WTC11 (cell line): ENCODE measurements at regions not wholly inside any gene's neighbourhood (a gene's known extent, or its start where the extent isn't known, plus 50 kb on each side); places are given as distances from the start of the nearest gene placed in this dataset.

Source experiments
- ATAC-seq: fragments of 200-7000 bp; cut with Tn5 transposase; 2 replicates; pipeline ENCODE4 v1.10.0; 2021; ENCODE audit warnings: mild to moderate bottlenecking, moderate library complexity
- CTCF ChIA-PET: fragments of 300-600 bp; sonication (Branson Sonifier 250); formaldehyde crosslinking; loops from one replicate; lab custom pipeline; 2021; ENCODE audit warnings: antibody characterized with exemption; lab: Charles Lee
- POLR2A ChIA-PET: fragments of 350-600 bp; sonication (Branson Sonifier 250); formaldehyde crosslinking; loops from one replicate; lab custom pipeline; 2021; ENCODE audit warnings: antibody characterized with exemption; lab: Charles Lee
- DNase-seq: peaks from one replicate; pipeline ENCODE4 v3.0.0; 2021; ENCODE audit warnings: low spot score
- H3K27ac Mint-ChIP-seq: 2 replicates; pipeline ENCODE4 v1.8.0; 2021; ENCODE audit warnings: mixed read lengths
- H3K27me3 Mint-ChIP-seq: 2 replicates; pipeline ENCODE4 v1.8.0; 2021; ENCODE audit warnings: low read depth, mild to moderate bottlenecking, moderate library complexity, mixed read lengths
- H3K36me3 Mint-ChIP-seq: 2 replicates; pipeline ENCODE4 v1.8.0; 2021; ENCODE audit warnings: mixed read lengths
- H3K4me1 Mint-ChIP-seq: 2 replicates; pipeline ENCODE4 v1.8.0; 2022; ENCODE audit warnings: mixed read lengths
- H3K4me3 Mint-ChIP-seq: 2 replicates; pipeline ENCODE4 v1.8.0; 2021; ENCODE audit warnings: mild to moderate bottlenecking, moderate library complexity, mixed read lengths
- H3K9me3 Mint-ChIP-seq: 2 replicates; pipeline ENCODE4 v1.8.0; 2021; ENCODE audit warnings: mixed read lengths
- EMX1 ChIP-seq: fragments of 250-450 bp; sonication (Bioruptor Pico); IDR thresholded peaks from 2 replicates; pipeline ENCODE4 v1.8.0; 2021; ENCODE audit warnings: mild to moderate bottlenecking
- NR1H2 ChIP-seq: sonication (generic); formaldehyde crosslinking; IDR thresholded peaks from 2 replicates; pipeline ENCODE4 v1.9.0; 2021; ENCODE audit warnings: mild to moderate bottlenecking, moderate library complexity, missing genetic modification reagents
- TEAD4 ChIP-seq: sonication (generic); formaldehyde crosslinking; IDR thresholded peaks from 2 replicates; pipeline ENCODE4 v1.8.0; 2022; ENCODE audit warnings: mild to moderate bottlenecking, missing genetic modification reagents
- TP53 ChIP-seq: sonication (generic); formaldehyde crosslinking; IDR thresholded peaks from 2 replicates; pipeline ENCODE4 v1.8.1; 2023; ENCODE audit warnings: mild to moderate bottlenecking, missing genetic modification reagents
- TF ChIP-seq, protein P1 (sequence below): fragments of 250-450 bp; sonication (Bioruptor Pico); conservative IDR thresholded peaks from 2 replicates; pipeline ENCODE4 v1.9.0; 2021; ENCODE audit warnings: mild to moderate bottlenecking
- TF ChIP-seq, protein P2 (sequence below): sonication (generic); formaldehyde crosslinking; IDR thresholded peaks from 2 replicates; pipeline ENCODE4 v1.8.1; 2023; ENCODE audit warnings: mild to moderate bottlenecking, moderate library complexity, missing genetic modification reagents
- TF ChIP-seq, protein P3 (sequence below): sonication (generic); formaldehyde crosslinking; IDR thresholded peaks from 2 replicates; pipeline ENCODE4 v1.8.0; 2023; ENCODE audit warnings: missing genetic modification reagents, mild to moderate bottlenecking, borderline replicate concordance
- TF ChIP-seq, protein P4 (sequence below): sonication (generic); formaldehyde crosslinking; IDR thresholded peaks from 2 replicates; pipeline ENCODE4 v1.8.1; 2023; ENCODE audit warnings: mild to moderate bottlenecking, missing genetic modification reagents
- TF ChIP-seq, protein P5 (sequence below): fragments of 250-450 bp; sonication (Bioruptor Pico); IDR thresholded peaks from 2 replicates; pipeline ENCODE4 v1.9.0; 2021; ENCODE audit warnings: mild to moderate bottlenecking, borderline replicate concordance

DNA sequence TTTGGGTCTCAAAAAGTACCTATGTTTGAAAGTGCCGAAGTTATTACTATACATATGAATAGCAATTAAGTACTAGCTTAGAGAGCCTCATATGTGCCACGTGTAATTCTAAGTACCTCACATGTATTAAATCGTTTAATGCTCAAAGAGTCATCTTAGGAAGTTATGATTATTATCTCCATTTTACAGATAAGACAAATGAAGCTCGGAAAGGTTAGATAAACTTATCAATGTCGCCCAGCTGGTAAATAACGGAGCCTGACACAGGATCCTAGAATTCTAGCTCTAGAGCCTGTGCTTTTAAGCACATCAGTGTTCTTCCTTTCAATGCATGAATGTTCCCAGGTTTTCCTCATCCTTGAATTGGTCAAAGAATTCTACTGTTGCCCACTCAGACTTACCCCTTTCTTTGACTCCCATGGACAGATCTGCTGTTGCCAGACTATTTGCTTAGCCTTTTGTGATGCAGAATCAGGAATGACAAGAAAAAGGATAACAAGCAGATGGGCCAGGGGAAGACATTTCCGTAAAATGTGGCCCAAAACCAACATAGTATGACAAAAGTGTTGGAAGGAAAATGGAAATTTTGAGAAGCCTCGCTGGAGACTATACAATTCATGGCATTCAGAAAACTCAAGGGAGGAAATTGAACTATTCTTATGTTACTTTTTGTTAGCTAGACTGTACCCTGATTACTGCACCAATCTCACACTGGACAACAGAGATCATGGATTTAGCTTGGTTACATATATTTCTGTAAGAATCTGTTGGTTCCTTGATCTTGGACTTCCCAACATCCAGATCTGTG, 237.1 kb upstream of the CITED2 start:
- POLR2A ChIA-PET, result interaction anchor here (1.2 kb wide), 1 partner anchor 237 kb away, joined by 4 read pairs; the partner anchor contains the start of gene CITED2

DNA sequence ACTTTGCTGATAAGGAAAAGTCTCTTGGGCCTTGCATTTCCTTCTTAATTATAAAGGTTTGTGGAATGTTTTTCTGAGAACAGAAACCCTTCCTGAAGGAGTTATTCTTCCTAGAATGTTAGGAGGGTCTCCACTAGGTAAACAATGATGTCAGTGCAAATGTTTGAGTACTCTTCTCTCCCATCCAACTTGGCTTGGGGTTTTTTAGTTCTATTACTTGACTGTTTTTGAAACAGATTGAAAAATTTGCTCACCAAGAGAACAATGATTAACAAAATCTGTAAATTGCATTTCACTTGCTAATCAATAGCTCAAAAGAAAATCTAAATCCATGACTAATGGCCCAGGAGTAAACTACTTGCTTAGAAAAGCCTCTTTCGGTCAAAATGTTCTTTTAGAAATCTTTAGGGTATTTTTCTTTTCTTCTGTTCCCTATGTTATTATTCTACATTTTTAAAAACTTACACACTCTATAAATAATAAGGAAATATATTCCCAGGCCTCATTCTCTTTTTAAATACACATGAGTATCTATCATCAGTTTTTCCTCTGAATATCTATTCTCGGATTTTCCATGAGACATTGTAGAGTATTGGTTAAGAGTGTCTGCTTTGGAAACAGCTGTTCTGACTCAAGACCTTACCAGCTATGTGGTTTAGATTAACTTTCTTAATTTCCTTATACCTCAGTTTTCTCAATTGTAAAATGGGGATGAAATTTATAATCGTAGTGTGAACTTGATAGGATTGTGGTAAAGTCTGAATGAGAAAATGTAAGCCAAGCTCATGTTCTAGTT, 234.2 kb upstream of the CITED2 start:
- CTCF ChIA-PET, result no interaction called here
- H3K9me3 Mint-ChIP-seq, result peaks cover 10% of the 10 kb centered on the region
- DNase-seq, result no peak

More for the DNA sequence above, 237.1 kb upstream of the CITED2 start:
- ATAC-seq, result peak; percentile 87
- H3K9me3 Mint-ChIP-seq, result peaks cover 9% of the 10 kb centered on the region
- peak overlapping the region; percentile 82 for H3K27ac Mint-ChIP-seq
- TF ChIP-seq, protein P1, sequence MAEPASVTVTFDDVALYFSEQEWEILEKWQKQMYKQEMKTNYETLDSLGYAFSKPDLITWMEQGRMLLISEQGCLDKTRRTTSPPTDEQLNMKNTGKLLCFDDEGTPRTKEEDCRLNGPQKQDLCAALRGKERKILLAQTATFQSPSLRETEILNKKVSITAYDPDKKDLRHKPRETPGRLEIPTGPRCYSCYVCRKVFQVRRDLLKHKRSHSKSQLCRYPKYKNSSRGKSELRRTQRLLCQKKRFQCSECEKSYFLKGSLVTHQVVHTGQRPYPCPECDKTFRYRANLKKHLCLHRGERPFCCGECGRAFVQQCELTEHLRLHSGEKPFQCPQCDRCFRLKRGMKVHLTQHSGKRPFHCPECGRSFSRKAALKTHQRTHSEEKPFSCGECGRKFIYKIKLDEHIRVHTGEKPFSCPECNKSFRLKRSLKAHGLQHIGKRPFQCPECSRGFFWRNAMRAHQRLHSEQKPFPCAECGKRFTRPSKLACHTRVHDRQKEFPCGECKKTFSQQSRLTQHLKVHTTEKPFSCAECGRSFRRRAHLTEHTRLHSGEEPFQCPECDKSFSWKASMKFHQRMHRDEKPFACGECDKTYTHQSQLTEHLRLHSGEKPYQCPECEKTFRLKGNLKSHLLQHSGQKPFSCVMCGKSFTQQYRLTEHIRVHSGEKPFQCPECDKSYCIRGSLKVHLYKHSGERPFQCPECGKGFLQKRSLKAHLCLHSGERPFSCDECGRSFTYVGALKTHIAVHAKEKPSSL, result 0 out of 2 replicates have a peak, but pooled peaks have one; percentile 44
- TF ChIP-seq, protein P2, sequence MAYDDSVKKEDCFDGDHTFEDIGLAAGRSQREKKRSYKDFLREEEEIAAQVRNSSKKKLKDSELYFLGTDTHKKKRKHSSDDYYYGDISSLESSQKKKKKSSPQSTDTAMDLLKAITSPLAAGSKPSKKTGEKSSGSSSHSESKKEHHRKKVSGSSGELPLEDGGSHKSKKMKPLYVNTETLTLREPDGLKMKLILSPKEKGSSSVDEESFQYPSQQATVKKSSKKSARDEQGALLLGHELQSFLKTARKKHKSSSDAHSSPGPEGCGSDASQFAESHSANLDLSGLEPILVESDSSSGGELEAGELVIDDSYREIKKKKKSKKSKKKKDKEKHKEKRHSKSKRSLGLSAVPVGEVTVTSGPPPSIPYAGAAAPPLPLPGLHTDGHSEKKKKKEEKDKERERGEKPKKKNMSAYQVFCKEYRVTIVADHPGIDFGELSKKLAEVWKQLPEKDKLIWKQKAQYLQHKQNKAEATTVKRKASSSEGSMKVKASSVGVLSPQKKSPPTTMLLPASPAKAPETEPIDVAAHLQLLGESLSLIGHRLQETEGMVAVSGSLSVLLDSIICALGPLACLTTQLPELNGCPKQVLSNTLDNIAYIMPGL, result no peak
- peaks cover 52% of the 10 kb centered on the region for H3K4me1 Mint-ChIP-seq
- H3K27me3 Mint-ChIP-seq, result no peaks in the 10 kb centered on the region
- 0 out of 2 replicates have a peak, but pooled peaks cover 5% of the 10 kb centered on the region for H3K36me3 Mint-ChIP-seq
- CTCF ChIA-PET, result no interaction called here
- DNase-seq, result no peak
- H3K4me3 Mint-ChIP-seq, result no peak overlapping the region

More for the DNA sequence above, 234.2 kb upstream of the CITED2 start:
- Mint-ChIP-seq H3K4me3 (no peak overlapping the region), H3K4me1 (peaks cover 44% of the 10 kb centered on the region), H3K36me3 (no peaks in the 10 kb centered on the region), H3K27ac (peak overlapping the region; percentile 59; the same call in 1 of the 2 replicates), H3K27me3 (no peaks in the 10 kb centered on the region)
- no peak for ATAC-seq
- POLR2A ChIA-PET, result no interaction called here
- TF ChIP-seq, protein P3, sequence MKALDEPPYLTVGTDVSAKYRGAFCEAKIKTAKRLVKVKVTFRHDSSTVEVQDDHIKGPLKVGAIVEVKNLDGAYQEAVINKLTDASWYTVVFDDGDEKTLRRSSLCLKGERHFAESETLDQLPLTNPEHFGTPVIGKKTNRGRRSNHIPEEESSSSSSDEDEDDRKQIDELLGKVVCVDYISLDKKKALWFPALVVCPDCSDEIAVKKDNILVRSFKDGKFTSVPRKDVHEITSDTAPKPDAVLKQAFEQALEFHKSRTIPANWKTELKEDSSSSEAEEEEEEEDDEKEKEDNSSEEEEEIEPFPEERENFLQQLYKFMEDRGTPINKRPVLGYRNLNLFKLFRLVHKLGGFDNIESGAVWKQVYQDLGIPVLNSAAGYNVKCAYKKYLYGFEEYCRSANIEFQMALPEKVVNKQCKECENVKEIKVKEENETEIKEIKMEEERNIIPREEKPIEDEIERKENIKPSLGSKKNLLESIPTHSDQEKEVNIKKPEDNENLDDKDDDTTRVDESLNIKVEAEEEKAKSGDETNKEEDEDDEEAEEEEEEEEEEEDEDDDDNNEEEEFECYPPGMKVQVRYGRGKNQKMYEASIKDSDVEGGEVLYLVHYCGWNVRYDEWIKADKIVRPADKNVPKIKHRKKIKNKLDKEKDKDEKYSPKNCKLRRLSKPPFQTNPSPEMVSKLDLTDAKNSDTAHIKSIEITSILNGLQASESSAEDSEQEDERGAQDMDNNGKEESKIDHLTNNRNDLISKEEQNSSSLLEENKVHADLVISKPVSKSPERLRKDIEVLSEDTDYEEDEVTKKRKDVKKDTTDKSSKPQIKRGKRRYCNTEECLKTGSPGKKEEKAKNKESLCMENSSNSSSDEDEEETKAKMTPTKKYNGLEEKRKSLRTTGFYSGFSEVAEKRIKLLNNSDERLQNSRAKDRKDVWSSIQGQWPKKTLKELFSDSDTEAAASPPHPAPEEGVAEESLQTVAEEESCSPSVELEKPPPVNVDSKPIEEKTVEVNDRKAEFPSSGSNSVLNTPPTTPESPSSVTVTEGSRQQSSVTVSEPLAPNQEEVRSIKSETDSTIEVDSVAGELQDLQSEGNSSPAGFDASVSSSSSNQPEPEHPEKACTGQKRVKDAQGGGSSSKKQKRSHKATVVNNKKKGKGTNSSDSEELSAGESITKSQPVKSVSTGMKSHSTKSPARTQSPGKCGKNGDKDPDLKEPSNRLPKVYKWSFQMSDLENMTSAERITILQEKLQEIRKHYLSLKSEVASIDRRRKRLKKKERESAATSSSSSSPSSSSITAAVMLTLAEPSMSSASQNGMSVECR (CRISPR knock-in tag), result no peak
- TF ChIP-seq NR1H2 (no peak), TP53 (CRISPR knock-in tag) (no peak), TEAD4 (CRISPR knock-in tag) (no peak), EMX1 (CRISPR knock-in tag) (no peak)
- TF ChIP-seq, protein P4, sequence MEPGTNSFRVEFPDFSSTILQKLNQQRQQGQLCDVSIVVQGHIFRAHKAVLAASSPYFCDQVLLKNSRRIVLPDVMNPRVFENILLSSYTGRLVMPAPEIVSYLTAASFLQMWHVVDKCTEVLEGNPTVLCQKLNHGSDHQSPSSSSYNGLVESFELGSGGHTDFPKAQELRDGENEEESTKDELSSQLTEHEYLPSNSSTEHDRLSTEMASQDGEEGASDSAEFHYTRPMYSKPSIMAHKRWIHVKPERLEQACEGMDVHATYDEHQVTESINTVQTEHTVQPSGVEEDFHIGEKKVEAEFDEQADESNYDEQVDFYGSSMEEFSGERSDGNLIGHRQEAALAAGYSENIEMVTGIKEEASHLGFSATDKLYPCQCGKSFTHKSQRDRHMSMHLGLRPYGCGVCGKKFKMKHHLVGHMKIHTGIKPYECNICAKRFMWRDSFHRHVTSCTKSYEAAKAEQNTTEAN, result no peak
- TF ChIP-seq, protein P5, sequence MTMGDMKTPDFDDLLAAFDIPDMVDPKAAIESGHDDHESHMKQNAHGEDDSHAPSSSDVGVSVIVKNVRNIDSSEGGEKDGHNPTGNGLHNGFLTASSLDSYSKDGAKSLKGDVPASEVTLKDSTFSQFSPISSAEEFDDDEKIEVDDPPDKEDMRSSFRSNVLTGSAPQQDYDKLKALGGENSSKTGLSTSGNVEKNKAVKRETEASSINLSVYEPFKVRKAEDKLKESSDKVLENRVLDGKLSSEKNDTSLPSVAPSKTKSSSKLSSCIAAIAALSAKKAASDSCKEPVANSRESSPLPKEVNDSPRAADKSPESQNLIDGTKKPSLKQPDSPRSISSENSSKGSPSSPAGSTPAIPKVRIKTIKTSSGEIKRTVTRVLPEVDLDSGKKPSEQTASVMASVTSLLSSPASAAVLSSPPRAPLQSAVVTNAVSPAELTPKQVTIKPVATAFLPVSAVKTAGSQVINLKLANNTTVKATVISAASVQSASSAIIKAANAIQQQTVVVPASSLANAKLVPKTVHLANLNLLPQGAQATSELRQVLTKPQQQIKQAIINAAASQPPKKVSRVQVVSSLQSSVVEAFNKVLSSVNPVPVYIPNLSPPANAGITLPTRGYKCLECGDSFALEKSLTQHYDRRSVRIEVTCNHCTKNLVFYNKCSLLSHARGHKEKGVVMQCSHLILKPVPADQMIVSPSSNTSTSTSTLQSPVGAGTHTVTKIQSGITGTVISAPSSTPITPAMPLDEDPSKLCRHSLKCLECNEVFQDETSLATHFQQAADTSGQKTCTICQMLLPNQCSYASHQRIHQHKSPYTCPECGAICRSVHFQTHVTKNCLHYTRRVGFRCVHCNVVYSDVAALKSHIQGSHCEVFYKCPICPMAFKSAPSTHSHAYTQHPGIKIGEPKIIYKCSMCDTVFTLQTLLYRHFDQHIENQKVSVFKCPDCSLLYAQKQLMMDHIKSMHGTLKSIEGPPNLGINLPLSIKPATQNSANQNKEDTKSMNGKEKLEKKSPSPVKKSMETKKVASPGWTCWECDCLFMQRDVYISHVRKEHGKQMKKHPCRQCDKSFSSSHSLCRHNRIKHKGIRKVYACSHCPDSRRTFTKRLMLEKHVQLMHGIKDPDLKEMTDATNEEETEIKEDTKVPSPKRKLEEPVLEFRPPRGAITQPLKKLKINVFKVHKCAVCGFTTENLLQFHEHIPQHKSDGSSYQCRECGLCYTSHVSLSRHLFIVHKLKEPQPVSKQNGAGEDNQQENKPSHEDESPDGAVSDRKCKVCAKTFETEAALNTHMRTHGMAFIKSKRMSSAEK, result no peak
